ENCODE measurements at regions not wholly inside any gene's neighbourhood (a gene's known extent, or its start where the extent isn't known, plus 50 kb on each side); places are given as distances from the start of the nearest gene placed in this dataset.

GRCh38 chr1:204771358-204771757 lies 85.8 kb upstream of the LRRN2 start:
- Mint-ChIP-seq H3K4me3 (ENCODE audit: unreplicated experiment) (no peak overlapping the region), H3K27me3 (ENCODE audit: insufficient read depth, unreplicated experiment) (peaks cover 20% of the 10 kb centered on the region), H3K27ac (ENCODE audit: unreplicated experiment) (no peak overlapping the region), H3K36me3 (ENCODE audit: insufficient read depth, unreplicated experiment) (no peaks in the 10 kb centered on the region), H3K9me3 (ENCODE audit: unreplicated experiment) (no peaks in the 10 kb centered on the region), H3K4me1 (ENCODE audit: low read depth, unreplicated experiment) (no peaks in the 10 kb centered on the region)
- no peaks in the 10 kb centered on the region for H3K36me3 ChIP-seq (ENCODE audit: control insufficient read depth, insufficient read depth, low read length)
- H3K9me3 ChIP-seq = 0 out of 2 replicates have a peak, but pooled peaks cover 2% of the 10 kb centered on the region
- H3K4me1 ChIP-seq = no peaks in the 10 kb centered on the region
- no peaks in the 10 kb centered on the region; the same call in 1 of the 2 replicates for H3K27me3 ChIP-seq (replicated peaks; ENCODE audit: control insufficient read depth, insufficient read depth, low read length)
- CTCF ChIA-PET = no interaction called here
- no peak for TF ChIP-seq CTCF (IDR thresholded peaks at IDR 0.05; ENCODE audit: insufficient read depth in 1 of 2, low read depth in 1 of 2, low read length in 1 of 2, severe bottlenecking in 1 of 2, unreplicated experiment in 1 of 2)
- POLR2A ChIA-PET = no interaction called here
- no peak for DNase-seq
- intact Hi-C loops (cut with micrococcal nuclease; ENCODE audit: unreplicated experiment) = no loop called here
- BruUV-seq (replicated peaks) = no TSS peak
- no peak overlapping the region for H3K4me3 ChIP-seq (ENCODE audit: low read depth, low read length)

GRCh38 chr1:204773246-204773645 lies 87.7 kb upstream of the LRRN2 start:
- Histone ChIP-seq H3K9me3 (0 out of 2 replicates have a peak, but pooled peaks cover 2% of the 10 kb centered on the region), H3K27me3 (replicated peaks; ENCODE audit: control insufficient read depth, insufficient read depth, low read length) (no peaks in the 10 kb centered on the region; the same call in 1 of the 2 replicates), H3K4me3 (ENCODE audit: low read depth, low read length) (no peak overlapping the region), H3K36me3 (ENCODE audit: control insufficient read depth, insufficient read depth, low read length) (no peaks in the 10 kb centered on the region), H3K4me1 (no peaks in the 10 kb centered on the region)
- Mint-ChIP-seq H3K9me3 (ENCODE audit: unreplicated experiment) (no peaks in the 10 kb centered on the region), H3K4me1 (ENCODE audit: low read depth, unreplicated experiment) (no peaks in the 10 kb centered on the region), H3K27ac (ENCODE audit: unreplicated experiment) (no peak overlapping the region), H3K36me3 (ENCODE audit: insufficient read depth, unreplicated experiment) (no peaks in the 10 kb centered on the region), H3K27me3 (ENCODE audit: insufficient read depth, unreplicated experiment) (peaks cover 18% of the 10 kb centered on the region), H3K4me3 (ENCODE audit: unreplicated experiment) (no peak overlapping the region)
- no peak for TF ChIP-seq CTCF (IDR thresholded peaks at IDR 0.05; ENCODE audit: insufficient read depth in 1 of 2, low read depth in 1 of 2, low read length in 1 of 2, severe bottlenecking in 1 of 2, unreplicated experiment in 1 of 2)
- CTCF ChIA-PET = no interaction called here
- DNase-seq = no peak
- intact Hi-C loops (cut with micrococcal nuclease; ENCODE audit: unreplicated experiment) = no loop called here
- POLR2A ChIA-PET = no interaction called here
- no TSS peak for BruUV-seq (replicated peaks)

DNA sequence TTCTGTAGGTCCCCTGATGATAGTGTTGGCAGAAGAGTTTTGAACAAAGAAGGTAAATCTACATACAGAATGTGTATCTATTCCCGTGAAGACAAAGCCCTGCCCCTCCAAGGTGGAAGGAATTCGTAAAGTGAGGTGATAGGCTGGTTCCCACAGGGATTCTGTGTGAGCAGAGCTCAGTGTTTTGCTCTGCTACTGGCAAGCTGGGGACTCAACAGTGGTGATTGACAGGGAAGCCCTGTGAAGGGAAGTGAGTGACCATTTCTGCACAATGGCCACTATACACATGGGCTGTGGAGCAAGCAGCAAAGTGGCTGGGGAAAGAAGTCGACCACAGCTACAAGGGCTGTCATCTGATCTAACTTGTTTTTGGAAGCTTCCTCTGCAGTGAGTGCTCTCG lies 90.0 kb upstream of the LRRN2 start:
- Histone ChIP-seq H3K4me1 (0 out of 2 replicates have a peak, but pooled peaks cover 3% of the 10 kb centered on the region), H3K36me3 (ENCODE audit: control insufficient read depth, insufficient read depth, low read length) (no peaks in the 10 kb centered on the region), H3K27me3 (replicated peaks; ENCODE audit: control insufficient read depth, insufficient read depth, low read length) (no peaks in the 10 kb centered on the region; the same call in 1 of the 2 replicates), H3K4me3 (ENCODE audit: low read depth, low read length) (no peak overlapping the region), H3K9me3 (0 out of 2 replicates have a peak, but pooled peaks cover 2% of the 10 kb centered on the region)
- BruUV-seq (replicated peaks) = no TSS peak
- POLR2A ChIA-PET = no interaction called here
- Mint-ChIP-seq H3K36me3 (ENCODE audit: insufficient read depth, unreplicated experiment) (no peaks in the 10 kb centered on the region), H3K27ac (ENCODE audit: unreplicated experiment) (no peak overlapping the region), H3K4me1 (ENCODE audit: low read depth, unreplicated experiment) (peaks cover 2% of the 10 kb centered on the region), H3K9me3 (ENCODE audit: unreplicated experiment) (no peaks in the 10 kb centered on the region), H3K4me3 (ENCODE audit: unreplicated experiment) (no peak overlapping the region), H3K27me3 (ENCODE audit: insufficient read depth, unreplicated experiment) (peaks cover 7% of the 10 kb centered on the region)
- CTCF ChIA-PET = interaction anchor here (1.5 kb wide), 1 partner anchor 32 kb away, joined by 4 read pairs; no protein-coding TSS in a partner anchor
- intact Hi-C loops (cut with micrococcal nuclease; ENCODE audit: unreplicated experiment) = no loop called here
- TF ChIP-seq CTCF (IDR thresholded peaks at IDR 0.05; ENCODE audit: insufficient read depth in 1 of 2, low read depth in 1 of 2, low read length in 1 of 2, severe bottlenecking in 1 of 2, unreplicated experiment in 1 of 2) = no peak
- no peak for DNase-seq
